Mesothelial cell of epicardium (in vitro differentiated cells): ENCODE measurements at regions not wholly inside any gene's neighbourhood (a gene's known extent, or its start where the extent isn't known, plus 50 kb on each side); places are given as distances from the start of the nearest gene placed in this dataset.

ENCODE experiments used
- DNase-seq, 2 experiments: peaks; one replicate each; pipeline ENCODE4 v3.0.0; 2021; ENCODE audit warnings: low spot score in 2 of 2; ENCODE audit not compliant: unreplicated experiment in 2 of 2
- H3K27ac Mint-ChIP-seq: 2 replicates; pipeline ENCODE4 v1.8.0; 2021; ENCODE audit warnings: mixed read lengths
- H3K27me3 Mint-ChIP-seq: 2 replicates; pipeline ENCODE4 v1.8.0; 2021; ENCODE audit warnings: low read depth, mixed read lengths
- H3K36me3 Mint-ChIP-seq: 2 replicates; pipeline ENCODE4 v1.8.0; 2021; ENCODE audit warnings: mixed read lengths
- H3K4me1 Mint-ChIP-seq: 2 replicates; pipeline ENCODE4 v1.8.0; 2021; ENCODE audit warnings: mixed read lengths
- H3K4me3 Mint-ChIP-seq: 2 replicates; pipeline ENCODE4 v1.8.0; 2021; ENCODE audit warnings: mild to moderate bottlenecking, moderate library complexity, mixed read lengths
- H3K9me3 Mint-ChIP-seq: 2 replicates; pipeline ENCODE4 v1.8.0; 2021; ENCODE audit warnings: mixed read lengths
- TF ChIP-seq, protein P1 (sequence below): fragments of 200-600 bp; sonication (generic); IDR thresholded peaks from one replicate; pipeline ENCODE4 v1.5.0; 2021; ENCODE audit warnings: antibody characterized with exemption; ENCODE audit not compliant: unreplicated experiment

DNA sequence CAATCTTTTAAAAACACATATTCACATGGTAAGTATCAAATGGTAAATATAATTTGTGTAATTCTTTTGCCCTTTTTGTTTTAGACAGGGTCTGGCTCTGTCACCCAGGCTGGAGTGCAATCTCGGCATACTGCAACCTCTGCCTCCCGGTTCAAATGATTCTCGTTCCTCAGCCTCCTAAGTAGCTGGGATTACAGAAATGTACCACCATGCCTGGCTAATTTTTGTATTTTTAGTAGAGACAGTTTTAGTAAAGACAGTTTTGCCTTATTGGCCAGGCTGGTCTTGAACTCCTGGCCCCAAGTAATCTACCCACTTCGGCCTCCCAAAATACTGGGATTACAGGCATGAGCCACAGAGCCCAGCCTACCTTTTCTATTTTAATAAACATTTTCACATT lies 182.2 kb downstream of the MYCN start:
- no peak overlapping the region for H3K27ac Mint-ChIP-seq
- no peaks in the 10 kb centered on the region for H3K27me3 Mint-ChIP-seq
- H3K4me1 Mint-ChIP-seq, result peaks cover 5% of the 10 kb centered on the region
- no peaks in the 10 kb centered on the region for H3K36me3 Mint-ChIP-seq
- no peak overlapping the region for H3K4me3 Mint-ChIP-seq
- TF ChIP-seq, protein P1, sequence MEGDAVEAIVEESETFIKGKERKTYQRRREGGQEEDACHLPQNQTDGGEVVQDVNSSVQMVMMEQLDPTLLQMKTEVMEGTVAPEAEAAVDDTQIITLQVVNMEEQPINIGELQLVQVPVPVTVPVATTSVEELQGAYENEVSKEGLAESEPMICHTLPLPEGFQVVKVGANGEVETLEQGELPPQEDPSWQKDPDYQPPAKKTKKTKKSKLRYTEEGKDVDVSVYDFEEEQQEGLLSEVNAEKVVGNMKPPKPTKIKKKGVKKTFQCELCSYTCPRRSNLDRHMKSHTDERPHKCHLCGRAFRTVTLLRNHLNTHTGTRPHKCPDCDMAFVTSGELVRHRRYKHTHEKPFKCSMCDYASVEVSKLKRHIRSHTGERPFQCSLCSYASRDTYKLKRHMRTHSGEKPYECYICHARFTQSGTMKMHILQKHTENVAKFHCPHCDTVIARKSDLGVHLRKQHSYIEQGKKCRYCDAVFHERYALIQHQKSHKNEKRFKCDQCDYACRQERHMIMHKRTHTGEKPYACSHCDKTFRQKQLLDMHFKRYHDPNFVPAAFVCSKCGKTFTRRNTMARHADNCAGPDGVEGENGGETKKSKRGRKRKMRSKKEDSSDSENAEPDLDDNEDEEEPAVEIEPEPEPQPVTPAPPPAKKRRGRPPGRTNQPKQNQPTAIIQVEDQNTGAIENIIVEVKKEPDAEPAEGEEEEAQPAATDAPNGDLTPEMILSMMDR, result no peak
- H3K9me3 Mint-ChIP-seq, result peaks cover 12% of the 10 kb centered on the region
- DNase-seq, result no peak

DNA sequence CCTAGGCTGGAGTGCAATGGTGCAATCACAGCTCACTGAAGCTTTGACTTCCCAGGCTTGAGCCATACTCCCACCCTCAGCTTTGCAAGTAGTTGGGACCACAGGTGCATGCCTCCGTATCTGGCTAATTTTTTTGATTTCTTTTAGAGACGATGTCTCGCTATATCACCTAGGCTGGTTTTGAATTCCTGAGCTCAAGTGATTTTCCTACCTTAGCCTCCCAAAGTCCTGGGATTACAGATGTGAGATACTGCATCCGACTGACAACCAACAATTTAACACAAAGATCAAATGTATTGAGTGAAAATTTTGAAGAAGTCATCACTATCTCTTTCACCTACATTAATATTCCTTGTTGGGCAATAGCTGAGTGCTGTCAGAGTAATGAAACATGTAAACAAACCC lies 181.6 kb downstream of the MYCN start:
- Mint-ChIP-seq H3K9me3 (peaks cover 12% of the 10 kb centered on the region), H3K27me3 (no peaks in the 10 kb centered on the region), H3K27ac (no peak overlapping the region), H3K4me3 (no peak overlapping the region), H3K36me3 (no peaks in the 10 kb centered on the region), H3K4me1 (peaks cover 5% of the 10 kb centered on the region)
- no peak for DNase-seq
- TF ChIP-seq, protein P1, result no peak

DNA sequence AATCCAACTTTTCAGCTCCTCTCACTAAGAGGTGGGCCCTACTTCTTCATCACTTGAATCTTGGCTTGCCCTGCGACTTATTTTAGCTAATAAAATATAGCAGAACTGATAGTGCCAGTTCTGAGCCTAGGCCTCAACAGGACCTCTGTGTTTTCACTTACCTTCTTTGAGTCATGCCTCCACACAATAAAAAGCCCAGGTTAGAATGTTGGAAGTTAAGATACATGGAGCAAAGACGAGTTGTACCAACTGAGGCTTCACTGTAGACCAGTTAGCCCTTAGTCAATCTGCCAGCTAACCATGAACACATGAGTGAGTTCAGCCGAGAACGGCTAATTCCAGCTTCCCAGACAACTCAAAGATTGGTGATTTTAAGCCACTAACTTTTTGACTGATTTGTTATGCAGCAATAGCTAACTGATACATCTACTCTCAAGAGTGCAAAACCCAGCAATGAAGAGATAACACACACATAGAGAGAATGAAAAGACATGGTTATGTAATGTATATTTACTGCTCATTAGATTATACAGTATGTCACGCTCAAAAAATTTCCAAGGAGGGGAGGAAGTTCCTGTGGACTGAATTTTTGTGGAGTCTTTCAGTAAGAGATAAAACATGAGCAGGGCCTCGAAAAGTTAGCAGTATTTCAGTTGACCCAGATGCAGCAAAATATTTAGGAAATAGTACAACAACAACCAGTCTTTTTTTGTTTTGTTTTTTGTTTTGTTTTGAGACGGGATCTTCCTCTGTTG lies 181.1 kb downstream of the MYCN start:
- no peak overlapping the region for H3K27ac Mint-ChIP-seq
- no peak overlapping the region for H3K4me3 Mint-ChIP-seq
- H3K9me3 Mint-ChIP-seq, result peaks cover 12% of the 10 kb centered on the region
- no peaks in the 10 kb centered on the region for H3K27me3 Mint-ChIP-seq
- H3K4me1 Mint-ChIP-seq, result peaks cover 5% of the 10 kb centered on the region
- no peaks in the 10 kb centered on the region for H3K36me3 Mint-ChIP-seq
- no peak for DNase-seq
- TF ChIP-seq, protein P1, result no peak

DNA sequence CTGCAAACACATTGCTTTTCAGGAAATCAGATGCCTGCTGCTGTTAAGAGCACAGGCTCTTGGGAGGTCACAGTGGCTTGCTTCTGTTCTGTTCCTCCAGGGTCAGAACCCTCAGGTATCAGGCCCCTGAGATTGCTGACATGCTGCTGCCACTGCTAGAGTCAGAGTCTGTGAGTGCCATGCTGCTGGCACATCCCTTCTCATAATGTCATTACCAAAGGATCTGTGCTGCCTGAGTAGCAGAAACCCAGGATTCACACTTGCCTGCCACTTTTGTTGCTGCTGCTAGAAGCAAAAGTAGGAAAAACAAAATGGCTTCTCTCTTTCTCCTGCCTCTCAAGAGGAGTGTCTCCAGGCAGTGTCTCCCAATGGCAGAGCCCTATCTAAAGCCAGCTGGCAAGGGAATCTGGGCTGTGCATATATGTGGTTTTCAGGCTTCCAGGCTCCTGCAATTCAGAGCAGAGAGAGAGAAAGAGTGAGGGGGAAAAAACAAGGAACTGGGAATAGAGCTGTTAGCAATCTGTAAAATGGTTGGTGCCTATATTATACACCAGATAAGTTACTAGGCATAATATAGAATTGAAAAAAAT lies 180.3 kb downstream of the MYCN start:
- TF ChIP-seq, protein P1, result no peak
- no peak overlapping the region for H3K27ac Mint-ChIP-seq
- H3K27me3 Mint-ChIP-seq, result no peaks in the 10 kb centered on the region
- peaks cover 5% of the 10 kb centered on the region for H3K4me1 Mint-ChIP-seq
- H3K4me3 Mint-ChIP-seq, result no peak overlapping the region
- peaks cover 12% of the 10 kb centered on the region for H3K9me3 Mint-ChIP-seq
- no peaks in the 10 kb centered on the region for H3K36me3 Mint-ChIP-seq
- DNase-seq, result no peak

DNA sequence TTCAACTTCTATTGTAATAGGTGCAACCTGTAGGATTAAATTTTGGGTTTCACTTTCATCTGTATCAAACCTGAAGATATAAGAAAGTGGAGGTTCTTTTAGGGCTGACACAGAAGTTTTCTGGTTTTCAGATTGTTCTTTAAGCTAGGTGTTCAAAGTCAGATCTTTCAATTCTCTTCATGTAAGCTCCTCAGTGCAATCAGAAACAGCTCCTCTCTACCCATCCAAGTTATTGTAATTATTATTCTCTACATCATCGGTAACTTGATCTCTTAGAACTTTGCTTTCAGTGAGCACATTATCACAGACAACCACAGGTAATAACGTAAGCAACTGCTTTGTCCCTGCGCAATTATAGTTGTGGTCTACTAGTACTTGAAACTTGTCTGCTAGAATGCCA lies 179.4 kb downstream of the MYCN start:
- Mint-ChIP-seq H3K4me1 (peaks cover 5% of the 10 kb centered on the region), H3K27ac (no peak overlapping the region), H3K9me3 (peaks cover 12% of the 10 kb centered on the region), H3K36me3 (no peaks in the 10 kb centered on the region), H3K4me3 (no peak overlapping the region), H3K27me3 (no peaks in the 10 kb centered on the region)
- TF ChIP-seq, protein P1, result no peak
- DNase-seq, result no peak
